ENCODE measurements at regions not wholly inside any gene's neighbourhood (a gene's known extent, or its start where the extent isn't known, plus 50 kb on each side); places are given as distances from the start of the nearest gene placed in this dataset.

DNA sequence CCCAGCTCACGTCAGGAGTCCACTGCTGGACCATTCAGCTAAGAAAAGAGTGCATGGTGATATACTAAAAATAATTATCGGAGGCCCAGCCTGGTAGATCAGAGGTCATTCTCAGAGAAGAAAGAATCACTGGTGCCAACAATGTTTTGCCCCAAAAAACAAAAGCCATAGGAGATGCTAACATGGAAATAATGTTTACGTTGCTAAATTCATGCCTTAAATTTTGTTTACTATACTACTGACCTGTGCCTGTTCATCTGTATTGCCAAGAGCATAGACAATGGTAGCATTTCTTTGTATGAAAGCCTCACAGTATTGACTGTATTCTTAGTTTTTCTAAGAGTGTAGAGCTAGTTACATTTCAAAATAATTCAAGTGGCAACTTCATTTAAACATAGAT, 138.1 kb upstream of the GPR149 start:
- Histone ChIP-seq H3K9ac (ENCODE audit: low read length) (no peak overlapping the region), H3K36me3 (ENCODE audit: insufficient read depth, low read length) (no peaks in the 10 kb centered on the region), H3K27me3 (ENCODE audit: insufficient read depth, low read length) (no peaks in the 10 kb centered on the region), H3F3A (ENCODE audit: insufficient read depth, low read length) (no peaks in the 10 kb centered on the region), H3K79me2 (ENCODE audit: insufficient read depth, low read length) (no peaks in the 10 kb centered on the region), H4K20me1 (ENCODE audit: insufficient read depth, low read length) (no peaks in the 10 kb centered on the region), H3K4me1 (ENCODE audit: insufficient read depth, low read length, severe bottlenecking) (no peaks in the 10 kb centered on the region), H3K9me3 (ENCODE audit: low read length) (no peaks in the 10 kb centered on the region), H2AFZ (ENCODE audit: low read length) (no peak overlapping the region), H3K4me3 (ENCODE audit: low read depth, low read length, poor library complexity, severe bottlenecking) (no peak overlapping the region), H3K9me2 (ENCODE audit: low read depth, low read length) (no peaks in the 10 kb centered on the region), H3K4me2 (ENCODE audit: low read length) (no peak overlapping the region), H3K27ac (ENCODE audit: low read depth, low read length, poor library complexity, severe bottlenecking) (no peak overlapping the region)
- TF ChIP-seq, protein P1, sequence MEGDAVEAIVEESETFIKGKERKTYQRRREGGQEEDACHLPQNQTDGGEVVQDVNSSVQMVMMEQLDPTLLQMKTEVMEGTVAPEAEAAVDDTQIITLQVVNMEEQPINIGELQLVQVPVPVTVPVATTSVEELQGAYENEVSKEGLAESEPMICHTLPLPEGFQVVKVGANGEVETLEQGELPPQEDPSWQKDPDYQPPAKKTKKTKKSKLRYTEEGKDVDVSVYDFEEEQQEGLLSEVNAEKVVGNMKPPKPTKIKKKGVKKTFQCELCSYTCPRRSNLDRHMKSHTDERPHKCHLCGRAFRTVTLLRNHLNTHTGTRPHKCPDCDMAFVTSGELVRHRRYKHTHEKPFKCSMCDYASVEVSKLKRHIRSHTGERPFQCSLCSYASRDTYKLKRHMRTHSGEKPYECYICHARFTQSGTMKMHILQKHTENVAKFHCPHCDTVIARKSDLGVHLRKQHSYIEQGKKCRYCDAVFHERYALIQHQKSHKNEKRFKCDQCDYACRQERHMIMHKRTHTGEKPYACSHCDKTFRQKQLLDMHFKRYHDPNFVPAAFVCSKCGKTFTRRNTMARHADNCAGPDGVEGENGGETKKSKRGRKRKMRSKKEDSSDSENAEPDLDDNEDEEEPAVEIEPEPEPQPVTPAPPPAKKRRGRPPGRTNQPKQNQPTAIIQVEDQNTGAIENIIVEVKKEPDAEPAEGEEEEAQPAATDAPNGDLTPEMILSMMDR (IDR thresholded peaks at IDR 0.05; ENCODE audit: low read length) = no peak
- TF ChIP-seq EZH2 (IDR thresholded peaks at IDR 0.05; ENCODE audit: borderline replicate concordance, low read length) = no peak

DNA sequence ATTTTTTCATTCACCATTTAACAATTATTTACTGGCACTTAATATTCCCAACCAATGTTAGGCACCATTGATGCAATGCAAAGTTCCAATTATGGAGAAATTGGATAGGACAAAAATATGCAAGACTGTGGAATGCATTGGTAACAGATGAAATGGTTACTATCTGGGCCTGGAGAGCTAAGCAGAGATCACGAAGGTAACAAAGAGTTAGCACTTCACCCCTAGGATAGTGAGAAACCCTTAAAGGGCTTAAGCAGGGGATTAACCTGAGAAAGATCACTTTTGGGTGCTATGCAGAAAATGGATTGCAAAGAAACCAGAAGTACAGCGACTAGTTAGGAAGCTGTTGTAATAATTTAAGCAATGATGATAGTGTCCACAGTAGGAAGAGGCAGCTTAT, 129.6 kb upstream of the GPR149 start:
- no peaks in the 10 kb centered on the region for H3K36me3 ChIP-seq (ENCODE audit: insufficient read depth, low read length)
- no peak overlapping the region for H3K9ac ChIP-seq (ENCODE audit: low read length)
- no peak overlapping the region for H3K4me2 ChIP-seq (ENCODE audit: low read length)
- no peaks in the 10 kb centered on the region for H3K9me3 ChIP-seq (ENCODE audit: low read length)
- no peaks in the 10 kb centered on the region for H3K79me2 ChIP-seq (ENCODE audit: insufficient read depth, low read length)
- no peak for TF ChIP-seq EZH2 (IDR thresholded peaks at IDR 0.05; ENCODE audit: borderline replicate concordance, low read length)
- TF ChIP-seq, protein P1 (IDR thresholded peaks at IDR 0.05; ENCODE audit: low read length) = no peak
- no peak overlapping the region for H3K27ac ChIP-seq (ENCODE audit: low read depth, low read length, poor library complexity, severe bottlenecking)
- H3K9me2 ChIP-seq (ENCODE audit: low read depth, low read length) = no peaks in the 10 kb centered on the region
- no peaks in the 10 kb centered on the region for H3F3A ChIP-seq (ENCODE audit: insufficient read depth, low read length)
- H4K20me1 ChIP-seq (ENCODE audit: insufficient read depth, low read length) = no peaks in the 10 kb centered on the region
- no peak overlapping the region for H3K4me3 ChIP-seq (ENCODE audit: low read depth, low read length, poor library complexity, severe bottlenecking)
- no peaks in the 10 kb centered on the region for H3K27me3 ChIP-seq (ENCODE audit: insufficient read depth, low read length)
- H2AFZ ChIP-seq (ENCODE audit: low read length) = no peak overlapping the region
- no peaks in the 10 kb centered on the region for H3K4me1 ChIP-seq (ENCODE audit: insufficient read depth, low read length, severe bottlenecking)

DNA sequence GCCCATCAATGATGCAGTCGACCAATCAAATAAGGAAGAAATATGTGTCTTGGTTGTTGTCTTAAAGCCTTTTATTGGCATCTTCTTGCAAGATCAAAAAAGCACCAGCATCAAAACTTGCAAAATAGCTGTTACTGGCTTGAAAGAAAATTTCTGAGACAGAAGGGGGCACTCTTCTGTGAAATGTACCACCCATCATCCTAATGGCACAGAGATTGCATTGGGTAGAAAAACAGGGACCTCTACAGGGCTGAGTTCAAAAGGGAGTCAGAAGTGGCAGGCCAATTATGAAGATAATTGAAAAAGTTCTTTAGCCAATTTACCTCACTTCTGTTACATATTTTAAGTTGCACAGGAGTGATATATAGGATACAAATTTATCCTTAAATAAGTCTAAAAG, 122.3 kb upstream of the GPR149 start:
- no peak for TF ChIP-seq EZH2 (IDR thresholded peaks at IDR 0.05; ENCODE audit: borderline replicate concordance, low read length)
- TF ChIP-seq, protein P1 (IDR thresholded peaks at IDR 0.05; ENCODE audit: low read length) = peak; percentile 90

More for the DNA sequence above, 122.3 kb upstream of the GPR149 start:
- Histone ChIP-seq H3F3A (ENCODE audit: insufficient read depth, low read length) (no peaks in the 10 kb centered on the region), H3K4me3 (ENCODE audit: low read depth, low read length, poor library complexity, severe bottlenecking) (no peak overlapping the region), H2AFZ (ENCODE audit: low read length) (no peak overlapping the region), H3K27ac (ENCODE audit: low read depth, low read length, poor library complexity, severe bottlenecking) (no peak overlapping the region), H3K79me2 (ENCODE audit: insufficient read depth, low read length) (no peaks in the 10 kb centered on the region), H3K9me2 (ENCODE audit: low read depth, low read length) (no peaks in the 10 kb centered on the region), H3K9me3 (ENCODE audit: low read length) (no peaks in the 10 kb centered on the region), H3K4me2 (ENCODE audit: low read length) (no peak overlapping the region), H4K20me1 (ENCODE audit: insufficient read depth, low read length) (no peaks in the 10 kb centered on the region), H3K27me3 (ENCODE audit: insufficient read depth, low read length) (no peaks in the 10 kb centered on the region), H3K36me3 (ENCODE audit: insufficient read depth, low read length) (no peaks in the 10 kb centered on the region), H3K4me1 (ENCODE audit: insufficient read depth, low read length, severe bottlenecking) (no peaks in the 10 kb centered on the region), H3K9ac (ENCODE audit: low read length) (no peak overlapping the region)

Data from OCI-LY1 (cell line).